HG03060 (cell line): ENCODE measurements at regions not wholly inside any gene's neighbourhood (a gene's known extent, or its start where the extent isn't known, plus 50 kb on each side); places are given as distances from the start of the nearest gene placed in this dataset.
"Not testable (repeated sequence)": the region's sequence is repeated elsewhere in the genome, so short reads cannot be mapped to it uniquely, and the experiment has no call there.

Experiments used
- ATAC-seq: cut with Tn5 transposase; IDR thresholded peaks from one replicate; pipeline ENCODE4 v1.9.1; 2021; ENCODE audit warnings: low read depth, moderate number of reproducible peaks; ENCODE audit not compliant: unreplicated experiment

DNA sequence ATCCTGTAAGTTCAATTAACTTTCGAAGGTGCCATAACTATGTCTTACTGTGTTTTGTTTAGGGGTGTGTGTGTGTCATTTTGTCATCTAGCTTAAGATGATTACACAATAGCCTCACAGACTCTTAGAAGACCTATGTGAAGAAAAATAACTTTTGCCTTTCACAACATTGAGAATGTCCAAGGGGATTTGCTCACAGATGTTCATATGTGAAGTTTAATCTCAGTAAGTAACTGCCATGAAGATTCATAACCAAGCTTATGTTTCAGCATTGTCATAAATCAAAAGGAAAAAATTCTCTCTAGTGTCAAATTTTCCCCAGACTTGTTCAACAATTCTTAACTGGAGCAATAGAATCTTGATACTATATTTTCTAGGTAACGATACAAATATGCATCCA is 226.1 kb upstream of the PRKD1 start:
- no peak for ATAC-seq

DNA sequence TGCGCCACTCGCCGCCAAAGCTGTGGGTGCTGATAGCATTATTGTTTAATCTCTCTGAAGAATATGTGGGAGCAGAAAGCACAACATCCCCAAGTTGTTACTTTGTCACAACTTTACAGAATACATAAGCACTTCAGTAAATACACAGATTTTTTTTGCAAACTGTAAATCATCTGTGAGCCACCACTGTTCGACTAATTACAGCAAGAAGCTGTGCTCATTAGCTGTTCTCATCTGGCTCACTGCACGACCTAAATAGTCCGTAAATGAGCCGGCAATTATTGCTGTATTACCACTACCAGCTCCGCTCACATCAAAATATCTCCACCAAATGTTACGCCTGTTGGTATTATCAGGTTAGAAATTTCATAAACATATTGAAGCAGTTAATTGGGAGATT is 228.9 kb upstream of the PRKD1 start:
- ATAC-seq = no peak

DNA sequence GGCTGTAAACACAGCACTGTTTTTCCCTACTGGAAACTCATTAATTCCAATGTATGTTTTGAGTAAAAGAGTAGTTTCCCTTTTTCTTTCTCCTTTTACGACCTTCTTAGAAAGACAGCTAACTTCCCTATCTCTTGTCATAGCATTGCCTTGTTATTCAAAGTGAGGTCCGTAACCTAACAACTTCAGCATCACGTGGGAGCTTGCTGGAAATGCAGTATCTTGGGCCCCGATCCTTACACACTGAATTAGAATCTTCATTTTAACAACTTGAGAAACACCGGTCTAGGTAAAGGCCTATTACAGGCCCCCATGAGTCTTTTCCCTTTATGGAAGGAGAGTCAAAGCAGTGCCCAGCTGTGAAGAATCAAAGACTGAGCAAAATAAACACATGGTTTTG is 230.7 kb upstream of the PRKD1 start:
- no peak for ATAC-seq

DNA sequence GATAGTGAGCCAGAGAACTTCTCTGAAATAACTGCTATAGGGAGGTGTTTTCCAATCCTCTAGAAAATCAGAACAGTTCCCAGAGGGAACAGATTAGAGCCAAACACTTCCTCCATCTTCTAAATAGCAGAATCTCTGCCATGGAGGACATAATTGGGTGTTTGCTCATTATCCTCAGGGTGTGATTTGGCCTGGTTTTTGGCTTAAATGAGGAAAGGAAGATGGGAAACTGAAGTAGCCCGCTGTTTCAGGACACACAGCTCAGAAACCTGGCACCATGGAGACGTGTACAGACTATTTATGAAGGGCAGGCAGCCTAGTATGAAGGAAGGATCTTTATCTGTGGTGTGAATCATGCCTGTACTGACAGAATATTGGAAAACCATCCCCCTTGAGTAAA is 231.7 kb upstream of the PRKD1 start:
- ATAC-seq = no peak

DNA sequence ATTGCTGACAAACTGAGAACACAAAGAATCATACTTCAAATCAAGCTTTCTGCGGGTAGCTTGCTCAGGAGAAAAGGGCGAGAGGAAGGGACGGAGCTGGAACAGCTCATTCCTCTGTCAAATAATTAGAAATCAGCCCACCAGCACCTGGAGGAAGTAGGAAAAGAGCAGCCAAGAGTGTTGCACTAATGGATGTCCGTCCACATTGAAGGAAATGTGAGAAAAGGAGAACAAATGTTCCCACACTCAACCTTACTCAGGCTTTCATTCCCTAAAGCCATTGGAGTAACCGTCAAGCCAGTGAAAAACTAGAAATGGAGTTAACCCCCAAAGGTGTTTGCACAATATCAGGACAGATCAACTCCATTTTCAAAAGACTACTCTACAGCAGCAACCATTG is 233.0 kb upstream of the PRKD1 start:
- no peak for ATAC-seq

DNA sequence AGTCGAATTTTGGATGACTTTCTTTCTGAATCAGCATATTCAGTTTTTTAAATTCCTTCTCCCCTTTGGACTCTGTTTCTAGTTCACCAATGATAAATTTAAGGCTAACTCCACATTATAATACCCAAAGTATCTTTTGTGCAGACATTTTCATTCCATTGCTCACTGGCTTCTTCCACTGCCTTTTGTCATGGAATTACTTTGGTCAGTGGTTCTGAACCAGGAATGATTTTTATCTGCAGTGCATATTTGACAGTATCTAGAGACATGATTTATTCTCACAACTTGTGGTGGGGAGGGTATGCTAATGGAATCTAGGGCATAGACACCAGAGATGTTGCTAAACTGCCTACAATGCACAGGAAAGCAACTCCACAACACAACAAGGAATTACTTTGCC is 234.4 kb upstream of the PRKD1 start:
- no peak for ATAC-seq

DNA sequence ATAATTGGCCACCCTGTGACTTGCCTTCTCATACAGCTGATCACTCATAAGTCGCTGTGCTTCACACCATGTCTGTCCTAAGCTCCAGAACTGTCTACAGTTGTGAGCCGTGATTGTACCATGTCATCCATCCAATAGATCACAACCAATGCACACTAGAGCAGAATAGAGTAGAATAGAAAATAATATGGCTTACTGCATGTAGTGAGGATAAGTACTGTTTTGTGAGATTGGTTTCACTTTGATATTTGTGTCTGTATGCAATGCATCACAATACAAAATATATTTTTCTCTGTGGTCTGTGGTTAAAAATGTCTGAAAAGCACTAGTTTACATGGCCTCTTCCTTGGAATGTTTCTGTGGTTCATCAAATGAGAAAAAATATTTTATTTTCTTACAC is 237.6 kb upstream of the PRKD1 start:
- ATAC-seq = no peak

DNA sequence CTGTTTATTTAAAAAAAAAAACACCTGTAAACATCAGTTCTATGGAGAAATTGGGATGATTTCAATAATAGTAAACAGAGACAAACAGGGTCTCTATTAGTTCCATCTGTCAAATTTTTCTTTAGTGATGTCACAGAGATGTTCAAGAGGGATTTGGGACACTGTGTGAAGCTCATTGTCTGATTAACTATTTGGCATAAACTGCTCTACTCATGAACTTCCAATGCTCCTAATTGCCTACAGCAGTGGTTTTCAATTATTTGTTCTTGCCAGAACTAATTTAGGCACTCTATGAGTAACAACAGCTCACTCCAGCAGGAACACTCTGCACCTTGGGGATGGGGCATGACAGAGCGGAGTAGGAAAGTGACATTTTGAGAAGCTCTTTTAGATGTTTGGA is 250.1 kb upstream of the PRKD1 start:
- ATAC-seq = no peak

DNA sequence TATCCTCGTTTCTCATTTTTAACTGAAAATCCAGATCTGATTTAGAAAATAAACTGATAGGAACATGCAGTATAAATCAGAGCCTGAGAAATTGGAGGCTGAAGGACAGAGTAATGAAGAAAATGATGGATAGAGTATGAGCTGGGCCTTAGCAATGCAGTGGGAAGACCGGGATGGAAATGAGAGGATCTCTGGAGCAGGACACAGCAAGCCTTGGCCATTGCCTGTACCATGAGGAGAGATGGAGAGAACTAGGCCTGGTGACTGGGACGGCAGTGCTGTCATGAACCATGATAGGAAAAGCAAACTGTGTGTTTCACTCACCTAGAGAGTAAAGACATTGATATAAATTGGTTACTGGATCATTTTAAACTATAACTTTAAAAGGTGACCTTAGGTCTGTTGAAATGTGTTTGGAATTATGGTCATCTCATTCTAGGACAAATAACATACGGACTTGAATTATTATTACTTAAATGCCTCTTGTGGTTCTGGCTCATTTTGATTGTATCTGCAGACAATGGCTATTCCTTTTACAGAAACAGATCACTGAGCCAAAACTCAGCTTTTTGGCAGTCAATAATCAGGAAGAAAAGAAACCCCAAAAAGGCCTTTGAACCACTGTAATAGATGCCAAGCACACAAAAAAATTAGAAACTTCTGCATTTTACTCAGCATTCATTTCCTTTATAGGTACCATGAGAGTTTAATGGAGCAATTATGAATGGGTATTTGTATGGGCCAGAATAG is 251.9 kb upstream of the PRKD1 start:
- no peak for ATAC-seq

DNA sequence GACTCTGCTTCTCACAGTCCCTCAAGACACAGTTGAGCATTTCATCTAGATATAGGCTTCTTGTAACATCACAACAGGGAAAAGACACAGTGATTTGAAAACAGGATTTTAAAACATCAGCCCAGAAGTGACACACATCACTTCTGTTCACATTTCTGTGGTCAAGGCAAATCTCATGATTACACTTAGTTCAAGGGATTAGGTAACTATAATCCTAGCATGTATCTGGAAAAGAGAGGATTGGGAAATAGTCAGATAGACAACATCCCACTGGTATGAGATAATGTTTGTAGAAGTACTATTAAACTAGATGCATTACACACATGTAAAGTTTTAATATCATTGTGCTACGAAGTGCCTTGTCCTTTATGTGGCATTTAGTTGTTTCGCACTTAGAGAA is 252.6 kb upstream of the PRKD1 start:
- ATAC-seq = no peak

DNA sequence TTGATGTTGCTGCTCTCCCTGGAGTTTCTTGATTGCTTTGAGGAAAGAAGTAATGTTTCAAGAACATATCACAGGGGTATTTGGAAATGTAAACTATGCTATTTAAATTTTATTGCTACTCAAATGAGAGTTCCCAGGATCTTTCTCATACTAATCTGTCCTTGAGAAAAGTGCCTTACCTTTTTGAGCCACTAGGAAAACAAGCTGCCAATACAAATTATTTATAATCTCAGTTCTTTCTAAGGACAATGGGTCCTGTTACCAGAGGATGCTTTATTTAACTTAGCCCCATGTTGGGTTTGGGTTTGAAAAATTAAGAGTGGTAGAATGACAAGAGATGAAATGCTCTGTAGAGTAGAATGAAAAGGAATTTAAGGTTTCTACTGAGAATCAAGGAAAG is 258.2 kb upstream of the PRKD1 start:
- no peak for ATAC-seq

DNA sequence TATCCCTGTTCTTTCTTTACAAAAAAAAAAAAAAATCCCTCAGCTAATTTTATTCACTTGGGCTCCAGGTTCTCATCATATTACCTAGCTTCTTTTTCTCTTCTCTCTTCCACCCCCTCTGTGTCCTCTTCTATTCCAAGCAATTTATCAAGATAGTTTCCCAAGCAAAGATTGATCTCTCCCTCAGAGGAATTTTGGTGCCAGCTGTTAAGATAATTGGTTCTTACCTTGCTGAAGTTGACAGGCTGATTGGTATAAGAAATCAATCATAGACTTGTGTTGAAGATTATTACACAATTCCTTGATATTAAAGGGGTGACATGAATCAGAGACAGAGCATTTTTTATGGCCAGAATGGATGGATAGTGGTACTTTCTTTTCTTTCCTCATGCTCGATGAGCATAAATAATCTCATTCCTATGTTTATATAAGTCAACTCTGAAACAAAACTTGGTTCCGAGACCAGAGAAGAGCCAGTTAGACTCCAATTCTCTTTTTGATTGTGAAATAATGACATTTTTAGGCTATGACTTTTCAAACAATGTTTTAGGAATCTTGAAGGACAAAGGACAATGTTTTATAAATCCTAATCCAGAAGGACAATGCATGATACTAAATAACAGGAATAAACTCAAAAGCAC is 264.1 kb upstream of the PRKD1 start:
- no peak for ATAC-seq

DNA sequence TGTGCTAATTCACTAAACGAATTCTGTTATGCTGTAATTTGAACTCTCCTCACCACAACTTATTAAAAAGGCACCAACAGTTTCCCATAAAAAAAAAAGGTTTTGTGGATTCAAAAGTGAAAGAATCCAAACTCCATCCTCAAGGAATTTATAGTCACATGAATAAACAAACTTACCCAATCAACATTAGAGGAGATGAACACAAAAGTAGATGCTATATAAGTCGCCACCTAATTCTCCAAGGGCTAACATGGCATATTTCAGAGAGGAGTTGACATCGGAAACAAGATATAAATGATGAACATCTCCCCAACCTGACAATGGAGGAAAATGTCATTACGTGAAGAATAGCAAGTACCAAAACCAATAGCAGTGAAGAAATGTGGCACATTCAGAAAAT is 265.5 kb upstream of the PRKD1 start:
- no peak for ATAC-seq

DNA sequence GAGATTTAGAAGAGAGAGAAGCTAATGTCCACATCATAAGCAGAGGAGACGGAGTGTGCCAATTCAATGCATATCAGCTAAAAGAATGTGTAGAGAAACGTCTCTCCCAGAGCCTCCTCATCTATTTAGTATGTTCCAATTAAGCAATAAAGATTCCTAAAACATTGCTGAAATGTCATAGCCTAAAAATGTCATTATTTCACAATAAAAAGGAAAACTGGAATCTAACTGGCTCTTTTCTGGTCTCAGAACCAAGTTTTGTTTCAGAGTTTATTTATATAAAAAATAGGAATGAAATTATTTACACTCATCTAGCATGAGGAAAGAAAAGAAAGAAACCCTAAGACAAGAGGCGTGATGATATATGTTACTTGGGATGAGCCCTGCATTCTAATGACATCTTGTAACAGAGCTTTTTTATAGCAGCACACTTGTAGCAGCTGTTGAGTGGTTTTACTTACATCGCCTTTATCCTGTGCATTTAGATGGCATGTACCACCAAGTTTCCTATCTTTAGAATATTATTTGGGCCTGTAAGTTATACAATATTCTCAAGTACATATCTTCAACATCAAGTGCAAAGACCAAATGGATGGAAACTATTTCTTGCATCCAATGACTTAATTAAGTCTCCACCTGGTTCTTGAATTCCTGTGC is 266.3 kb upstream of the PRKD1 start:
- no peak for ATAC-seq

DNA sequence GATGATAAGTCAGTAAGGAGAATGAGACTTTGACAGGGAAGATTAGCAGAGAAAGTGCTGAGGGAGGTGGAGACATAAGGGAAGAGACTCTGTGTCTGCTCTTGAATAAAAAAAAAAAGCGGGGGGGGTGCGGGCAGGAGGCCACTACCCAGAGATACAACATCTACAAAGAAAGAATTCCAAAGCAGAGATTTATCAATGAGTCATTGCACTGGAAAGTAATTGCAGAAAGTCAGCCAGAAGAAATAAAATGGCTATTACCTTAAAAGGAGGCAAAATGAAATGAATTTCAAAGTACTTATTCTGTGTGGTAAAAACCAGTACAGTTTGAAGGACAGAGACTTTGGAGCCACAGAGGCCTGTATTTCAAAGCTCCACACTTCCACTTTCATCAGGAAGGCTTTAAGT is 267.1 kb upstream of the PRKD1 start:
- no peak for ATAC-seq

DNA sequence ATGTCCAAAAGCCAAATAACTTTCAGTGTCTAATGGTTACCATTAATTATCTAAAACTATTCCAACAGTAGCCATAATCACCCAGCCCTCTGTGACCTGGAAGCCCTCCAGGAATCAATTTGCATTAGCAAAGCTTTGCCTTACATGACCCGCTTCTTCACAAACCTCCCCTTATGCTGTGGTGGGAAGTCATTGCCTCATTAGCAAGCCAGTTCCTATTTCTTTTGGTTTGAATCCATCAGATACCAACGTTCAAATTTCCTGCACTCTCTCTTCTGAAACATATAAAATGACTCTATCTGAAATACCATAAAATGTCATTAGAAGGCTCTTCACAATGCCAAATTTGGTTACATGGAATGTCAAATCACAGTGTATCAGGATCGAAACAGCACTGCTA is 268.3 kb upstream of the PRKD1 start:
- no peak for ATAC-seq

DNA sequence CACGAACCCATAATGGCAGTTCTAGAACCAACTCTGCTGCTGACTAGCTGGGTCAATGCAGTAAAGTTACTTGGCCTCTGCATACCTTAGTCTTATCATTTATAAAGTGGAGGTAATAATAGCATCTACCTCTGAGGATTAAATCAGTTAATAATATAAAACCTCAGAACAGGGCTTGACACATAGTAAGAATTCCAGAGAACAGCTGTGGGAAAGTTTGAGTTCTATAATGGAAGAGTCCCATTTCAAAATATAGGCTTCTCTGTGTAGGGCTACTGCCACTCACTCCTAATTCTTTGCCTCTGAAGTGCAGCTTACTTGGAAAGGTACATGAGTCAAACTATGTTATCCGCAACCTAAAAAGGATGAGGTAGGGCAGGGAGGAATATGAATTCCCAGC is 269.2 kb upstream of the PRKD1 start:
- no peak for ATAC-seq

DNA sequence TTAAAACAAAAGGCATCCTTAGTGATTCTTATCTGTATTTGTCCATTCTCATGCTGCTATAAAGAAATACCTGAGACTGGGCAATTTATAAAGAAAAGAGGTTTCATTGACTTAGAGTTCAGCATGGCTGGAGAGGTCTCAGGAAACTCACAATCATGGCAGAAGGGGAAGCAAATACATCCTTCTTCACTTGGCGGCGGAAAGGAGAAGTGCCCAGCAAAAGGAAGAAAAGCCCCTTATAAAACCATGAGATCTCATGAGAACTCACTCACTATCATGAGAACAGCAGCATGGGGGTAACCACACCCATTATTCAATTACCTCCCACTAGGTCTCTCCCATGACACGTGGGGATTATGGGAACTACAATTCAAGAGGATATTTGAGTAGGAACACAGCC is 271.1 kb upstream of the PRKD1 start:
- not testable (repeated sequence) for ATAC-seq

DNA sequence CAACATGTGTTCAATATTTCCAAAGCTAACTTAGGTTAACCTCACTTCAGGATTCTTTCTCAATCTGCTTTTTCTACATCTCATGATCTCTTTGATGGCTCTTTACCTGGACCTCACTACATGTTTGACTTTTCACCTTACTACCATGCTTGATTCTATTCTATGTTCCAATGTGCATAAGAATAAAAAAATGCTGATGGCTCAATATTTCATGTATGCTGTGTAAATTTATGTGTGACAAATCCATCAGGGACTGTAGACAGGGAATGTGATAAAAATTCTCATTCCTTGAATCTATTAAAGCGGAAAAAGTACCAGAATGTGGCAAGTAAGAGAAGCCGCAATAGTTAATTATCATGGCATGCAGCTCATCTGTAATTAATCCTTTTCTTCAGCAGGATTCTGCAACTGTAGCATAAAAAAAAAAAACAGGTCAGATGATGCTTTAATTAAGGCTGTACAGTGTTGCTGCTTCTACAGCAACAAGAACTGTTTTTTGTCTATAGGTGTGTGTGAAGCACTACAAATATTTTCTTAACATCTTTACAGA is 276.9 kb upstream of the PRKD1 start:
- no peak for ATAC-seq

DNA sequence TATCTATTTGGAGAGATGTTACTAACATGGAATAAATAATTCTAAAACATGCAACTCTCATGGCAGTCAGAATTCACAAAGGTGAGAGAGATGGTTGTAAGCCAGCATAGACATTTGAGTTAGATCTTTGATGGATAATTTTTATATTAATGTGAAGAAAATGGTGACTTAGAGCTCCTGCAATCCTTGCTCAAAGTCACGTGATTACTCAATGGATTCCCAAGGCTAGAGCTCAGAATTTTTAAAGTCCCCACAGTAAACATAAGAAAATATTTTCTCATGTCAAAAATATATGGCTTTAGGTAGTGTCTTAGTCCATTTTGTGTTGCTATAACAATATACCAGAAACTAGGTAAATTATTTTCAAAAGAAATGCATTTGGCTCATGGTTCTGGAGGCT is 281.5 kb upstream of the PRKD1 start:
- no peak for ATAC-seq

DNA sequence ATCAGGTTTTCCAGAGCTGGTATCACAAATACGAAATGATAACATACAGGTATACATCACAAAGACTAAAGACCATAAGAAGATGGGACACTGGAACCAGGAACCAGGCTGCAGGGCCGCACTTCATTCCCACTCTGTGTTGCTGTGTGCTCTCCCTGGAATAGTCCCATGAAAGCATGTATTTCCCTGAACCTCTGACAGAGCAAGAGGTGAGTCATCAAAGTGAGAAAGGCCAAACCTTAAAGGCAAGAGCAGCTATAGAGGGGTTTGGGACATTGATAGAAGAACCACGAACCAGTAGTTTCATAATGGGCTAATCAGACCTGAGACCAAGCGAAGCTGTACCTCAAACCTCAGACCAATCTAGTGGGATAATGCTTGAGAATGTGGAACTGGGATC is 283.0 kb upstream of the PRKD1 start:
- no peak for ATAC-seq

DNA sequence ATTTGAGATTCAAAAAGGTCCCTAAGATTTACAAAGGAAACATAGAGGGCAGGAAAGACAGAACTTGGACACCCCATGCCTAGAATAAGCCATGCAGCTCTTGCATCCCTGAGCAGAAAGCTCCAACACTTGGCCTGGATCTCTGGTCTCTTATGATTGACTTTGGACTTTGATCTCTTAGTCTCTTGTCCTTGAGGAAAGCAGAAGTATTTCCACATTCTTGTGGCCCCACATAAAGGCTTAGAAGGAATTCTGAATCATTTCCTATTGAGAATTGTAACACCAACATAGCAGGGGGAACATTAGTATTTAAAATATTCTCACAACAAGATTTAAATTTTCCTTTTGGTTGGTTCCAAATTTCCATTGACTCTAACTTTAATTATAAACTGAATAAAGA is 283.7 kb upstream of the PRKD1 start:
- no peak for ATAC-seq
